ENCODE measurements at regions not wholly inside any gene's neighbourhood (a gene's known extent, or its start where the extent isn't known, plus 50 kb on each side); places are given as distances from the start of the nearest gene placed in this dataset.
A peak's percentile ranks its signal among the peaks of the same experiment; 100 is the strongest.

DNA sequence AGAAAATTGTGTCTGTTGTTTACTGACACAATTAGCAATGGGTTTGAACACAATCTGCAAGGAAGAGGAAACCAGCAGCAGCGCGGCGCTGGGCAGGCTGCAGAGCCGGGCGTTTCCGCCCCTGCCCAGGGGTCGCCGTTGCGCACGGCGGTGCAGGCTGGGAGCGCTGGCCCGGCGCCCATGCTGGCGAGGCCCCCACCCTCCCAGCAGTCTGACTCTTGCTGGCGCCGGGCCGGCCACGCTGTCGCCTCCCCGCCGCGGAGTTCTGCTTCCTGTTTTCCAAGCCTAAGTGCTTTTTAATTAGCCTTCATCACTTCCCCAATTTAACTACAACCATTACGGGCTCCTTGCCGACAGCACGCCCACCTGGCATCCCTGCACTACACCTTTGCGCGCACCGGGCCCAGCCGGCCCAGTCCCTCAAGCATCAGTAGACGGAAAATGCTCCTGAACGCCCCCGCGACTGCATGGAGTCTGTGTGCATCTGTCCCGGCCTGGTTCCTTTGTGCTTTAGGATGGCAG lies 212.1 kb downstream of the GXYLT1 start:
- Histone ChIP-seq H3K4me1 (ENCODE audit: control insufficient read depth, insufficient read depth, low read length) (peaks cover 11% of the 10 kb centered on the region), H3K36me3 (ENCODE audit: control insufficient read depth, insufficient read depth, low read length, severe bottlenecking) (no peaks in the 10 kb centered on the region), H3K9ac (ENCODE audit: low read length) (peak overlapping the region; percentile 64), H3K4me3 (ENCODE audit: low read length) (peak overlapping the region; percentile 80), H3K9me3 (ENCODE audit: control insufficient read depth, low read length) (no peaks in the 10 kb centered on the region), H3K27me3 (replicated peaks; ENCODE audit: control insufficient read depth, insufficient read depth, low read length) (no peaks in the 10 kb centered on the region)
- no peak for DNase-seq (ENCODE audit: low read depth)

DNA sequence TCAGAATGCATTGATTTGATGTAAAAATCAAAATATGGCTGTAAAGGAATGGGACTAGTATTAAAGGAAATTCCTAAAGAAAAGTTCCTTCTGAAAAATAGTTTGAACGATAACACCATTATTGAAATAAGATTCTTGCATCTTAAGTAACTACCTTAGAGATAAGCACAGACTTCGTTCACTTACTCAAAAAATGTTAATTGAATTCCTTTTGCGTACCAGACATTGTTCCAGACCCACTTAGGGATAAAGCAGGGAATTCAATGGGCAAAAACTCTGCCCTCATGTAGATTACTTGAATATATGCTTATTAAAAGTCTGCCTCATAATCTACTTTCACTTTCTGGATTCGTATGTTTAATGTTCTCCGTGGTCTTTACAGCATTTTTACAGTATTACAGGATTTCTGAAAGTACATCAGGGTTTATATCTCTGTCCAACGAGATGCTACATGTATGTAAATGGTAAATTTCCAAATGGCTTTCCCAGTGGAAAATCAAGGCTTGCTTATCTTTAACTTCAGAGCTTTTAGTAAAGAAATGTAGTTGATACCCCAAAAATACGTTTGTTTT lies 213.7 kb downstream of the GXYLT1 start:
- H3K4me1 ChIP-seq (ENCODE audit: control insufficient read depth, insufficient read depth, low read length), result peaks cover 11% of the 10 kb centered on the region
- no peaks in the 10 kb centered on the region for H3K9me3 ChIP-seq (ENCODE audit: control insufficient read depth, low read length)
- peak overlapping the region; percentile 33 for H3K9ac ChIP-seq (ENCODE audit: low read length)
- no peaks in the 10 kb centered on the region for H3K36me3 ChIP-seq (ENCODE audit: control insufficient read depth, insufficient read depth, low read length, severe bottlenecking)
- peak overlapping the region; percentile 60 for H3K4me3 ChIP-seq (ENCODE audit: low read length)
- DNase-seq (ENCODE audit: low read depth), result no peak
- H3K27me3 ChIP-seq (replicated peaks; ENCODE audit: control insufficient read depth, insufficient read depth, low read length), result no peaks in the 10 kb centered on the region

DNA sequence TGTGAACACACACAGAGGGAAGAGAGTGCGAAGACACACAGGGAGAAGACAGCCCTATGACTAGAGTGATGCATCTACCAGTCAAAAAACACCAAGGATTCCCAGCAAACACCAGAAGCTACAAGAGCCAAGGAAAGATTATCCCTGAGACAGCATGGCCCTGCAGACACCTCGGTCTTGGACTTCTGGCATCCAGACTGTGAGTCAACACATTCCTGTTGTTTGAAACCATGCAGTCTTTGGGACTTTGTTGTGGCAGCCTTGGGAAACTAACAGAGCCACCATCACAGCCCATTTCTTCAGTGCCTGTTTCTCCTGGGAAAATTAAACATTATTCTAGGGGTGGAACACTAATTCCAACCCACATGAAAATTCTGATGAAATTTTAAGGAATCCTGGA lies 220.6 kb downstream of the GXYLT1 start:
- H3K4me3 ChIP-seq (ENCODE audit: low read length), result no peak overlapping the region
- no peaks in the 10 kb centered on the region for H3K4me1 ChIP-seq (ENCODE audit: control insufficient read depth, insufficient read depth, low read length)
- no peak for DNase-seq (ENCODE audit: low read depth)
- H3K36me3 ChIP-seq (ENCODE audit: control insufficient read depth, insufficient read depth, low read length, severe bottlenecking), result no peaks in the 10 kb centered on the region
- no peak overlapping the region for H3K9ac ChIP-seq (ENCODE audit: low read length)
- H3K9me3 ChIP-seq (ENCODE audit: control insufficient read depth, low read length), result no peaks in the 10 kb centered on the region
- H3K27me3 ChIP-seq (replicated peaks; ENCODE audit: control insufficient read depth, insufficient read depth, low read length), result no peaks in the 10 kb centered on the region

DNA sequence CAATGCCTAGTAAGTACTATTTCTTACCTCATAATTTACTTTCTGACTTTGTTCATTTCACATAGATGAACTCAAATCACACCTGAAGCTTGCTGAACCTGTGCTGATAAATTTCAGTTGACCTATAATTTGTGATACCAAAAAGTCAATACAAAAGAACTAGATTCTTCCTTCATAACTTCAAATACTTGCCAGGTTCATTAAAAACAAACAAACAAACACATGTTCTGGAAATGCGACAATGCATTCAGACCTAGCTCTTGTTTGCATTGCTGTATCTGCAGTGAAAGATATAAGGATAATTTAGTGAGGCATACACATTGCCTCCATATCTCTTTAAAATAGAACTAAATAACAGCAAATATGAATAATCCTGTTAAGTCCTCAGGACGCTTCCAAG lies 221.3 kb downstream of the GXYLT1 start:
- Histone ChIP-seq H3K4me1 (ENCODE audit: control insufficient read depth, insufficient read depth, low read length) (peaks cover 1% of the 10 kb centered on the region), H3K9ac (ENCODE audit: low read length) (no peak overlapping the region), H3K4me3 (ENCODE audit: low read length) (no peak overlapping the region), H3K27me3 (replicated peaks; ENCODE audit: control insufficient read depth, insufficient read depth, low read length) (no peaks in the 10 kb centered on the region), H3K9me3 (ENCODE audit: control insufficient read depth, low read length) (no peaks in the 10 kb centered on the region), H3K36me3 (ENCODE audit: control insufficient read depth, insufficient read depth, low read length, severe bottlenecking) (no peaks in the 10 kb centered on the region)
- DNase-seq (ENCODE audit: low read depth), result no peak

DNA sequence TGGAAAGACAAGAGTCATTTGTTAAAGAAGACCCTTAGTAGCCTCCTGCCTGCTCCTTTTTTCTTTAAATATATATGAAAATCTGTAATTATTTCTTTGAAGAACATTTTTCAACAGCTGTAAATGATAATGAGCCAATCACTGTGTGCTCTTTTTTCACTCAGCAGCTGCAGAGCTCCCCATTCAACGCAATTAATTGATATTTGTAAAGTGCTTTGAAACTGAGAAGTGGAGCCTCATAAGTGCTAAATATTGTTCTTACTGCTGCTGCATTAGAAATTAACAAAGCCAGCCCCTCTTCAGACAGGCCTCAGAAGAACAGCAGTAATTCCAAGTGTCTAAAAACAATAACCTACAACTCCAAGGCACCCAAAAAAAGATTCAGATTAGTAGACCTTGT lies 224.3 kb downstream of the GXYLT1 start:
- Histone ChIP-seq H3K4me3 (ENCODE audit: low read length) (no peak overlapping the region), H3K9me3 (ENCODE audit: control insufficient read depth, low read length) (no peaks in the 10 kb centered on the region), H3K27me3 (replicated peaks; ENCODE audit: control insufficient read depth, insufficient read depth, low read length) (no peaks in the 10 kb centered on the region), H3K4me1 (ENCODE audit: control insufficient read depth, insufficient read depth, low read length) (peaks cover 10% of the 10 kb centered on the region), H3K9ac (ENCODE audit: low read length) (no peak overlapping the region), H3K36me3 (ENCODE audit: control insufficient read depth, insufficient read depth, low read length, severe bottlenecking) (no peaks in the 10 kb centered on the region)
- DNase-seq (ENCODE audit: low read depth), result no peak

DNA sequence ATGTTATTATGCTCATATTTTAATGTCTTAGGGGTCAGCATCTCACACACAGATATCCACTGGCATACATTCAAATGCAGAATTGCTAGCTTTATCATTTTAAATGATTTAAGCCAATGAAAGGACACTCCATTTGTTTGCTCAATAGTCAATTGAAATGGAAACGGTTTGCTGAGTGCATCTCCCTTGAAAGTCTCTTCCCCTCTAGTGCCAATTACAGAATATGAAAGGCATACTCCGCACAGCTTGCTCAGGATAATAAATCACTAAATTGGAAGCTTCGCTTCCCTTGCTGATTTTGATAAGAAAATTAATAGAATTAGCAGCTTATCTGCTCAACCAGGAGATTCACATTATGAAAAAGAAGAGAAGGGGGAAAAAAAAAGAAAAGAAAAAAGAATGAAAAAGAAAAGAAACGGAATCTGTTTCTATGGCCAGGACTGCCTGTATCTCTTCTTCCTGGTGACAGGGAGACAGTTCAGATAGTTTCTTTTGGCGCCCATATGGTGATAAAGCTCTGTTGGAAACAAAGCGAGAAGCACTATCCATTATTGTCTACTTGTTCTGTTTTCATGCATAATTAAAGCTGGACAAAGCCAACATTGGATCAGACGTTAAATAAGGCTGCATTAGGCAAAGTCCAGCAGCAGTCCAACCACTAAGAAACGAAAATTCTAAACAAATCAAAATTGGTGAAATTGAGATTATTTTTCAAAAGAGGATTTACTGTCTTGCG lies 225.0 kb downstream of the GXYLT1 start:
- no peaks in the 10 kb centered on the region for H3K27me3 ChIP-seq (replicated peaks; ENCODE audit: control insufficient read depth, insufficient read depth, low read length)
- no peak overlapping the region for H3K9ac ChIP-seq (ENCODE audit: low read length)
- H3K4me1 ChIP-seq (ENCODE audit: control insufficient read depth, insufficient read depth, low read length), result peaks cover 10% of the 10 kb centered on the region
- H3K36me3 ChIP-seq (ENCODE audit: control insufficient read depth, insufficient read depth, low read length, severe bottlenecking), result no peaks in the 10 kb centered on the region
- DNase-seq (ENCODE audit: low read depth), result no peak
- H3K9me3 ChIP-seq (ENCODE audit: control insufficient read depth, low read length), result no peaks in the 10 kb centered on the region
- no peak overlapping the region for H3K4me3 ChIP-seq (ENCODE audit: low read length)

DNA sequence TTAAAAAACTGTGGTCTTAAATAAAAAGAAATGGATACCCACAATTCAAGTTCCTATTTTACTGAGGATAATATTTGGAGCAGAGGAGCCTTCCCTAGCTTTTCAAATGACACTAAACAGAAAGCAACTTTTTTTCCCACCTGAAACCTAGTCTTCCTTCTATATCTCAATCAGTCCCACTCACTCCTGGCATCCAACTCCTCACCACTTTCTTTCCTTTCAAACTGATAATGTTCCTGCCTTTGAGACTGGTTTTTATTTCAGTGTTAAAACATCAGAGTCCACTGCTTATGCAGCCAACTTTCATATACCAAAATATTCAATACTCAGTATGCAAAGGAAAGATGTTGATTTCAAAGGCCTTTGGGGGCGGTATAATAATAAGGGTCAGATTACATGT lies 225.6 kb downstream of the GXYLT1 start:
- Histone ChIP-seq H3K9me3 (ENCODE audit: control insufficient read depth, low read length) (no peaks in the 10 kb centered on the region), H3K27me3 (replicated peaks; ENCODE audit: control insufficient read depth, insufficient read depth, low read length) (no peaks in the 10 kb centered on the region), H3K36me3 (ENCODE audit: control insufficient read depth, insufficient read depth, low read length, severe bottlenecking) (no peaks in the 10 kb centered on the region), H3K4me3 (ENCODE audit: low read length) (no peak overlapping the region), H3K9ac (ENCODE audit: low read length) (no peak overlapping the region), H3K4me1 (ENCODE audit: control insufficient read depth, insufficient read depth, low read length) (peaks cover 10% of the 10 kb centered on the region)
- no peak for DNase-seq (ENCODE audit: low read depth)

DNA sequence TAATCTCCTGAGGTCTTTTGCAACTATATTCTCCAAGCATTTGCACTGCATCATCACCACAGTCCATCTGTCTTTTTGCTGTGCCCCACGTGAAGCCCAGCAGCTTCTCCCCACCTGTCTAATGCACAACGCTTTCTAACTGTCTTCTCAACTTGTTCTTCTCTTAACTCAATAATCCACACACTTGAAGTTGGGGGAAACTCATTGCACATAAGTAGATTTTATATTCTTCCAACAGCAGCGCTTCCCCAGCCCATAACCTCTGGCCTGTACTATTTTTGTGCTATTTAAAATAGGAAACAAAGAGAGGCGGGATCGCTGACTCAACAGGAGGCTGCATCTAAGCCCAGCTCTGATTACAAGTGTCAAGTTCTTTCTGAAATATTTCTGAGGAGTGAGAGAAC lies 226.7 kb downstream of the GXYLT1 start:
- peak overlapping the region; percentile 15 for H3K4me3 ChIP-seq (ENCODE audit: low read length)
- no peaks in the 10 kb centered on the region for H3K9me3 ChIP-seq (ENCODE audit: control insufficient read depth, low read length)
- no peak overlapping the region for H3K9ac ChIP-seq (ENCODE audit: low read length)
- peak; percentile 30 for DNase-seq (ENCODE audit: low read depth)
- no peaks in the 10 kb centered on the region for H3K36me3 ChIP-seq (ENCODE audit: control insufficient read depth, insufficient read depth, low read length, severe bottlenecking)
- H3K4me1 ChIP-seq (ENCODE audit: control insufficient read depth, insufficient read depth, low read length), result peaks cover 10% of the 10 kb centered on the region
- no peaks in the 10 kb centered on the region for H3K27me3 ChIP-seq (replicated peaks; ENCODE audit: control insufficient read depth, insufficient read depth, low read length)

DNA sequence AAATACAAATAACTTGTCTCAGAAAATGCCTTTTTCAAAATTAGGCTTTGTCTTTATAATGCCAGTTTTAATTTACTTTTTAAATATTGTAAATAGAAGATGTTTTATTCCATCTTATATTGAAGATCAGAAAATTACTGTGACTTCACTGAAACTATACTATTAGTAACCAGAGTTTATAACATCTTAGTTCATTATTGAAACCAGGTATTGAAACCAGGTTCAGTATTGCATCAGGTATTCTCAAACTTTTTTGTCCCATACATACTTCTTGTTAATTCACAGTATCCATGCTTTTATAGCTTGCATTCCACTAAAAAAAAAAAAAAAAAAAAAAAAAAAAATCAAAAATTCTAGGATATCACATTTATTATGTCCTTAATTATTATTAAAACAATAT lies 227.5 kb downstream of the GXYLT1 start:
- no peaks in the 10 kb centered on the region for H3K9me3 ChIP-seq (ENCODE audit: control insufficient read depth, low read length)
- H3K27me3 ChIP-seq (replicated peaks; ENCODE audit: control insufficient read depth, insufficient read depth, low read length), result no peaks in the 10 kb centered on the region
- no peaks in the 10 kb centered on the region for H3K36me3 ChIP-seq (ENCODE audit: control insufficient read depth, insufficient read depth, low read length, severe bottlenecking)
- H3K4me1 ChIP-seq (ENCODE audit: control insufficient read depth, insufficient read depth, low read length), result peaks cover 10% of the 10 kb centered on the region
- no peak for DNase-seq (ENCODE audit: low read depth)
- H3K4me3 ChIP-seq (ENCODE audit: low read length), result no peak overlapping the region
- no peak overlapping the region for H3K9ac ChIP-seq (ENCODE audit: low read length)

DNA sequence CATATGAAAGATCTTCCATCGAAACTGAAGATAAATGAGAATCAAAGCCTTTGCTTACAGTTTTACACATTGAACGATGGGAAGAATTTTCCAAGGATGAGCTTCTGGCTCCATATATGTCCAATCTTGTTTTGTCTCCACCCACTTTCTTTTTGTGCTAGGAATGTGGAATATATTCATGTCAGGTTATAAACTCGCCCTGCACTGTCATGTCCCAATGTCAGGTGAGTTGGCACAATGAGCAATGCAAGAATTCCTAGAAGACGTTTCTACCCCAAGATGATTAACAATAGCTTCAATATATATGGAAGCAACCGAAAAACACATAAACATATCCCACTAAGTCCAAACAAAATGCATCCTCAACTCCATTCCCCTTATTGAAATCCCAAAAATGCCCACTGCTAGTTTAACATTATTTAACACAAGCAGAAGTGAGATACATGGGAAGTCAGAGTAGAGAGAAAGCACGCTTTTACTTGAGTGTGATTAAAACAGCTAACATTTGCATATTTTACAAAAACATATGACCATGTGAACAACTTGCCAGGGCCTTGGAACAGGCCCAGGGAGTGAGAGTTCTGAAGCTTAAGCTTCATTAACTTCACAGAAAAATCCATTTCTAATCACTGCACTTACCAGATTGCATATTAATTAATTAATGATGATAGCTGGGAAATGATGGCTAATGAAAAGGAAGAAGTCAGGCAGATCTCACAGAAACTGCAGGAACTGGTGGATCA lies 233.9 kb downstream of the GXYLT1 start:
- Histone ChIP-seq H3K36me3 (ENCODE audit: control insufficient read depth, insufficient read depth, low read length, severe bottlenecking) (no peaks in the 10 kb centered on the region), H3K4me3 (ENCODE audit: low read length) (no peak overlapping the region), H3K27me3 (replicated peaks; ENCODE audit: control insufficient read depth, insufficient read depth, low read length) (no peaks in the 10 kb centered on the region), H3K4me1 (ENCODE audit: control insufficient read depth, insufficient read depth, low read length) (no peaks in the 10 kb centered on the region), H3K9ac (ENCODE audit: low read length) (no peak overlapping the region), H3K9me3 (ENCODE audit: control insufficient read depth, low read length) (no peaks in the 10 kb centered on the region)
- no peak for DNase-seq (ENCODE audit: low read depth)

DNA sequence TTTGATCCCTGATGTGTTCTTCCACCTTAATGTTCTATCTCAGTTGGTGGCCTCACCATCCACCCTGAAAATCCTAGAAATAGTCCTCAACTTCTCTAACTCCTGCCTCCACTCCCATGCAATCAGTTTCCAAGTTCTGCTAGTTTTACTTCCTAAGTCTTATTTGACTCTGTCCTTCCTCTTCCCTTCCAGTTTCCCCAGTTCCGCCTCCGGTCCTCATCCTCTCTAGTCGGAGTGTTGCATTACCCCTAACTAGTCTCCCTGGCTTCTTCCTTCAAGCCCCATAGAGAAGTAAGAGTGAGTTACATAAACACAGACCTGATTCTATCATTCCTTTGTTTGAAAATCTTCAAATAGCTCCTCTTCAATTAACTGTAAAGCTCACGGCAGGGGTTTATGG lies 236.5 kb downstream of the GXYLT1 start:
- Histone ChIP-seq H3K4me3 (ENCODE audit: low read length) (no peak overlapping the region), H3K9ac (ENCODE audit: low read length) (no peak overlapping the region), H3K36me3 (ENCODE audit: control insufficient read depth, insufficient read depth, low read length, severe bottlenecking) (no peaks in the 10 kb centered on the region), H3K9me3 (ENCODE audit: control insufficient read depth, low read length) (no peaks in the 10 kb centered on the region), H3K4me1 (ENCODE audit: control insufficient read depth, insufficient read depth, low read length) (no peaks in the 10 kb centered on the region), H3K27me3 (replicated peaks; ENCODE audit: control insufficient read depth, insufficient read depth, low read length) (no peaks in the 10 kb centered on the region)
- no peak for DNase-seq (ENCODE audit: low read depth)

All from adipocyte (in vitro differentiated cells).